Astrocyte (in vitro differentiated cells and primary cell): ENCODE measurements at regions not wholly inside any gene's neighbourhood (a gene's known extent, or its start where the extent isn't known, plus 50 kb on each side); places are given as distances from the start of the nearest gene placed in this dataset.

Experiments
- CTCF ChIP-seq: IDR thresholded peaks from 2 replicates; pipeline ENCODE4 v1.5.1; 2011; ENCODE audit warnings: low read depth, mild to moderate bottlenecking, inconsistent platforms, low read length, moderate library complexity; ENCODE audit not compliant: insufficient read depth
- EZH2 ChIP-seq: IDR thresholded peaks from 2 replicates; pipeline ENCODE4 v1.6.1; 2012; ENCODE audit warnings: mild to moderate bottlenecking, low read length, inconsistent platforms; ENCODE audit not compliant: insufficient read depth

- no peak for TF ChIP-seq CTCF
- TF ChIP-seq EZH2: no peak
Measured at GRCh38 chr3:105967117-105967516, 98.3 kb upstream of the CBLB start.
